ENCODE measurements at regions not wholly inside any gene's neighbourhood (a gene's known extent, or its start where the extent isn't known, plus 50 kb on each side); places are given as distances from the start of the nearest gene placed in this dataset.

GRCh38 chr5:116765441-116765840, 190.8 kb upstream of the SEMA6A start:
- Mint-ChIP-seq H3K27ac (no peak overlapping the region), H3K36me3 (no peaks in the 10 kb centered on the region), H3K4me1 (no peaks in the 10 kb centered on the region), H3K27me3 (no peaks in the 10 kb centered on the region), H3K9me3 (no peaks in the 10 kb centered on the region), H3K4me3 (no peak overlapping the region)
- CTCF ChIA-PET: no interaction called here
- DNase-seq: no peak

GRCh38 chr5:116764941-116765340, 190.3 kb upstream of the SEMA6A start:
- CTCF ChIA-PET: no interaction called here
- Mint-ChIP-seq H3K4me3 (no peak overlapping the region), H3K9me3 (no peaks in the 10 kb centered on the region), H3K4me1 (no peaks in the 10 kb centered on the region), H3K36me3 (no peaks in the 10 kb centered on the region), H3K27ac (no peak overlapping the region), H3K27me3 (no peaks in the 10 kb centered on the region)
- DNase-seq: no peak

DNA sequence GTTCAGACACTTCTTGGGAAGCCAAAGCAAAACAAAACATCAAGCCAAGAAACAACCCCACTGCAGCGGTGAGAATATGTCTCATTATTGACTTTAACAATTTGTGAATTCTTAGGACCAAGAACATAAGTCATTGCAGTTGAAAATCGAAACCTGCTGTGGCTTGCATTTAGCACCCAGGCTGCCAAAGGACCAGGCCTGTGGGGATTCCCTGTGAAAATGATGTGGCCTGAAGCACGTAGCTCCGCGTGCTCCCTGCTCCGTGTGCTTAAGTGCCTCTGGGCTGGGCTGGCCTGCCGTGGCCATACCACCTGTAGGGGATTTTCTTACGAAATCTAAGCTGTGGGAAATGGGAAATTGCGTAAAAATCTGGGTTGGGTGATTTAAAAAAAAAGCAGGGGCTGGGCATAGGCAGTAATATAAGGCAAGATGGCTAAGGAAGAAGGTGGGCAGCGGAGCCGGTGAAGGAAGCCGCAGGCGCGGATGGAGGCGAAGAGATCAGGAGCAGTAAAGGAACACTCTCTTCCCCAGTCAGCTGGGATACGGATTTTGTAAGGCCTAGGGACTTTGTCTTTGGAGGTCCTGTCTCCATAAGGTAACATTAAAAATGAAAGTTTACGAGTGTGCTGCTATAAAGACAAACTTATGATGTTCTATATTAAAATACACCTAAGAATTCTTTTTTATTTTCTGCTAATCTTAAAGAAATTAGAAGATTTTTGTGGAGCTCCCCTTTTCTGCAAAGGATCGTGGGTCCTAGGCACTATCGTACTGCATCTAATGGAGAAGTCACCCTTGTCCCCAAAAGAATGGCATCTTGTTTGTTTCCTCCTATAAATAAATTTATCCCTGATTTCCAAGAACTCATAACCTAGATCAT, 189.6 kb upstream of the SEMA6A start:
- CTCF ChIA-PET: no interaction called here
- DNase-seq: no peak
- H3K36me3 Mint-ChIP-seq: no peaks in the 10 kb centered on the region
- H3K27me3 Mint-ChIP-seq: no peaks in the 10 kb centered on the region
- peak overlapping the region; percentile 42 for H3K27ac Mint-ChIP-seq
- H3K4me3 Mint-ChIP-seq: no peak overlapping the region
- no peaks in the 10 kb centered on the region for H3K9me3 Mint-ChIP-seq
- no peaks in the 10 kb centered on the region for H3K4me1 Mint-ChIP-seq

DNA sequence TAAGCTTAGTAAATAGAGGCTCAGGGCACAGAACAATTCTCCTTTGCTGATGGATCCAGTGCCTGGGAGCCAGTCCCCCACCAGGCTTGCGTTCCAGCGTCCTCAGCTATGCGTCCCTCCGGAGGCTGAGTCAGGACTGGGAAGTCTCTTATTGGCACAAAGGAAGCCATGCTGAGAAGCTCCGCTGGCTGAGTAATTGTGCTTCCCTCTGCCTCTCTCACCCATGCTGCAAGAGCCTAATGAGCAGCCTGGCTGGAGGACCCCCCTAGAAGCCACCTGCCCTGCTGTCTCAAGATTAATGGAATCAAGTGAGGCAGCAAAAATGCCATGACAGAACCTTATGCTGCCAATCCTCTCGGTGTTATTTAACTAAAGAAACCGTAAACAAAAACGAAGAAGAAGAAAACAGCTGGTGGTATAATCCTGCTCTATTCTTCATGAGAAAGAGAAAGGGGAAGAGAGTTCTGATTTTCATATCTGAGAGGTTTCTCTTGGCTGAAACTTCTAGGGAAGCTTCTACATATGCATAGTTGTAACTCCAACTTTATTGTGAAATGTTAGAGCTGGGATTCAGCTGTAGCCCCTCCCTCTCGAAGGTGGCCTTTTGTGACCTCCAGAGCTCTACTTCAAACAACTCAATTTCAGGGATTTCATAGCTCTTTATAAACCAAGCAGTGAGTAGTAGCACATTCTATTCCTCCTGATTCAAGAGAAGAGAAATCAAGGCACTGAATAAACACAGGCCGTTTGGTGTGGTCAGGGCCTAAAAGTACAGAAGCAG, 185.4 kb upstream of the SEMA6A start:
- CTCF ChIA-PET: no interaction called here
- no peaks in the 10 kb centered on the region for H3K27me3 Mint-ChIP-seq
- H3K27ac Mint-ChIP-seq: no peak overlapping the region
- no peak for DNase-seq
- no peaks in the 10 kb centered on the region for H3K9me3 Mint-ChIP-seq
- no peaks in the 10 kb centered on the region for H3K4me1 Mint-ChIP-seq
- no peak overlapping the region for H3K4me3 Mint-ChIP-seq
- H3K36me3 Mint-ChIP-seq: no peaks in the 10 kb centered on the region

DNA sequence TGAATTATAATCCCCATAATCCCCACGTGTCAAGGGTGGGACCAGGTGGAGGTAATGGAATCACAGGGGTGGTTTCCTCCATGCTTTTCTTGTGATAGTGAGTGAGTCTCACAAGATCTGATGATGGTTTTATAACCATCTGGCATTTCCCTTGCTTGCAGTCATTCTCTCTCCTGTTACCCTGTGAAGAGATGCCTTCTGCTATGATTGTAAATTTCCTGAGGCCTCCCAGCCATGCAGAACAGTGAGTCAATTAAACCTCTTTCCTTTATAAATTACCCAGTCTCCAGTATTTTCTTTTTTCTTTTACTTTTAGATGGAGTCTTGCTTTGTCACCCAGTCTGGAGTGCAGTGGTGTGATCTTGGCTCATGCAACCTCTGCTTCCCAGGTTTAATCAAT, 182.7 kb upstream of the SEMA6A start:
- CTCF ChIA-PET: no interaction called here
- H3K27me3 Mint-ChIP-seq: no peaks in the 10 kb centered on the region
- H3K4me1 Mint-ChIP-seq: no peaks in the 10 kb centered on the region
- no peak for DNase-seq
- H3K4me3 Mint-ChIP-seq: no peak overlapping the region
- H3K9me3 Mint-ChIP-seq: no peaks in the 10 kb centered on the region
- no peaks in the 10 kb centered on the region for H3K36me3 Mint-ChIP-seq
- no peak overlapping the region for H3K27ac Mint-ChIP-seq

DNA sequence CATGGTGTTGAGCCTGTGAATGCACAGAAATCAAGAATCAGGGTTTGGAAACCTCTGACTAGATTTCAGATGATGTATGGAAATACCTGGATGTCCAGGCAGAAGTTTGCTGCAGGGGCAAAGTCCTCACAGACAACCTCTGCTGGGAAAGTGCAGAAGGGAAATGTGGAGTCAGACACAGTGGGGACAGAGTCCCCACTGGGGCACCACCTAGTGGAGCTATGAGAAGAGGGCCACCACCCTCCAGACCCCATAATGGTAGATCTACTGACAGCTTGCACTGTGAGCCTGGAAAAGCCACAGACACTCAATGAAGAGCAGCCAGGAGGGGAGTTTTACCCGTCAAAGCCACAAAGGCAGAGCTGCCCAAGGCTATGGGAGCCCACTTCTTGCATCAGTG, 181.9 kb upstream of the SEMA6A start:
- H3K9me3 Mint-ChIP-seq: no peaks in the 10 kb centered on the region
- no peaks in the 10 kb centered on the region for H3K27me3 Mint-ChIP-seq
- DNase-seq: no peak
- CTCF ChIA-PET: no interaction called here
- no peaks in the 10 kb centered on the region for H3K4me1 Mint-ChIP-seq
- no peaks in the 10 kb centered on the region for H3K36me3 Mint-ChIP-seq
- no peak overlapping the region for H3K4me3 Mint-ChIP-seq
- H3K27ac Mint-ChIP-seq: no peak overlapping the region

DNA sequence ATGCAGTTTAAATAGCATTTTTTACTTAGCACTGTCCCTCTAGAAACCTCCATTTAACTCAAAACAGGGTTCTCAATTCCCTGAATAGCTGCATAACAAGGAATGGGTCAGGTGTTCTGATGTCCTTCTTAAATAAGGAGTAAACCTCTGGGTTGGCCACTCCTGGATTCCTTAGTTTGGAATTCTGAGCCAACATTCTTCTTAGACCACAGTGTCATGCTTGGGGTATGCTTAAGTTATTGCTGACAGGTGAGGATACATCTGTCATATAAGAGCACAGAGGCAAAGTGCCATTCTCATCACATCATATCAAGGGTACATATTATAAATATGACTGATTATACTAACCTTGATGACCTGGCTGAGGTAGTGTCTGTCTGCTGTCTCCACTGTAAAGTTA, 179.9 kb upstream of the SEMA6A start:
- no peak overlapping the region for H3K4me3 Mint-ChIP-seq
- no peaks in the 10 kb centered on the region for H3K27me3 Mint-ChIP-seq
- H3K9me3 Mint-ChIP-seq: no peaks in the 10 kb centered on the region
- no peak for DNase-seq
- no peaks in the 10 kb centered on the region for H3K4me1 Mint-ChIP-seq
- no peaks in the 10 kb centered on the region for H3K36me3 Mint-ChIP-seq
- H3K27ac Mint-ChIP-seq: no peak overlapping the region
- CTCF ChIA-PET: no interaction called here

DNA sequence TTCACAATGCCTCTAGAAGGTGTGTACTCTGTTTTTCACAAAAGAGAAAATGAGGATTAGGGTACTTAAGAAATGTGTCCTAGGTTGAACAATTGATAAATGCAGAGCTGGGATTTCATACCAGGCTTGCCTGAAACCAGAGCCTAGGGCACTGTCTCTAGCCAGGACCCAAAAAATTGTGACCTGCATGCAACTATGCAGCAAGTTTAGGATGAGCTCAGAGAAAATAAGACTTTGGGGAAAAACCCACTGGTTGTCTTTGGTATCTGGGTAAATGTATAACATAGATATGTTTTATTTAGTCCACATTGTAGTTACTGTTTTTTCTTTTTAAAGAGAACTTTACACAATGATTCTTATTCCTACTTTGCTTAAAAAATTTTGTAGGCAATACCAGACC, 177.1 kb upstream of the SEMA6A start:
- no peak for DNase-seq
- Mint-ChIP-seq H3K4me3 (no peak overlapping the region), H3K27me3 (no peaks in the 10 kb centered on the region), H3K27ac (no peak overlapping the region), H3K9me3 (no peaks in the 10 kb centered on the region), H3K36me3 (no peaks in the 10 kb centered on the region), H3K4me1 (no peaks in the 10 kb centered on the region)
- CTCF ChIA-PET: no interaction called here

DNA sequence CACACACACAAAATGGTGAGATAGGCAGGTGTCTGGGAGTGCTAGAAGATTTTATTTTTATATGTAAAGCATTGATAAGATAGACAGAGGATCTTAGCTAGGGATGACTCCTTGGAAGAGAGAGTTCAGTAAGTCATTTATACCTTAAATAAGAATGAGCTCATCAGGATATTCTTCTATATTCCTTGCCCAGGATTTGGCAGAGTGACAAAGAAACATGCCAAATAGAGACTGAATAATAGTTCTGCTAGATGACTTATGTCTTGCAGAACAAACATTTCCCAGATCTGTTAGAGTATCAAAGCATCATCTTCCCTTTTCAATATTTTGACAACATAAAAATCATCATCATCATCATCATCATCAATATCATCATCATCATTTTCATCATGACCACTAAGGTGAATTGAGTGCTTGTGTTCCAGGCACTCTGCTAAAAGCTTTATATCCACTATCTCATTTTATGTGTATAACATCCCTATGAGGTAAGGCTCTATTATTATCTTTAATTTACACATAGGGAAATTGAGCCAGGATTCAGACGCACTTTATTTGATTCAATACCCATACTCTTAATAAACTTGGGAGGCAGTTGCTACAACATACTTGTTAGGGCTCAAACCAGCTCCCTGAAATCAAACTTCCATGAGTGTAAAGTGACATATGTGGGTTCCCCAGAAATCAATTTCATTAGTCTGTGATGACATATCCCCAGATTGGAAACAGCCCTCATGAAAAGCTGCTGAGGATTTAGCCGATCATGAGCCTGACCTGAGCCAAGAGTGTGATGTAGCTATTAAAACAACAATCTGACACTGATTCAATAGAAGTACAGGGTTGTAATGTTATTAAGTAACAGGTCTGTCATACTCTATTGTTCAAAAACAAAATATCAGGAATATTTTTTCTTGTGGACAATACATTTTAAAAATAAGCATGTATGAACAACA, 176.3 kb upstream of the SEMA6A start:
- H3K4me3 Mint-ChIP-seq: no peak overlapping the region

DNA sequence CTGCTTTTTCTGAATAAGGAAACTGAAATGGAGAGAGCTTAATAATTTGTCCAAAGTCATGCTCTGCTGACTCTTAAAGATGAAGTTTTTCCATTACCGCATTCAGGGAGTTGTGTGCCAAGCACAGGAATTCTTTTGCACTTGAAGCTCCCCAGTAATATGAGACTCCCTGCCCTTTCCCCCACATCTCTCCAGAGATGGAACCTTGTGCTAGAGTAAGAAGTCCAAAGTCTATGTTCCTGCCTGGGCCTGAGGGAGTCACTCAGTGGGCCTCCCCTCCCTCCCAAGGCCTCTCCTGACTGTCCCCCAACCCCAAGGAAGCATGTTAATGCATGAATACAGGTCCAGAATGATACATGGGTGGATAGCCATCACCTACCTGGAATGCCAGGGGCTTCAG, 173.3 kb upstream of the SEMA6A start:
- CTCF ChIA-PET: no interaction called here
- Mint-ChIP-seq H3K36me3 (no peaks in the 10 kb centered on the region), H3K27ac (no peak overlapping the region)

More for the DNA sequence above, 176.3 kb upstream of the SEMA6A start:
- no peaks in the 10 kb centered on the region for H3K9me3 Mint-ChIP-seq
- no peak for DNase-seq
- no peaks in the 10 kb centered on the region for H3K36me3 Mint-ChIP-seq
- H3K27me3 Mint-ChIP-seq: no peaks in the 10 kb centered on the region
- CTCF ChIA-PET: no interaction called here
- H3K4me1 Mint-ChIP-seq: no peaks in the 10 kb centered on the region
- H3K27ac Mint-ChIP-seq: no peak overlapping the region

DNA sequence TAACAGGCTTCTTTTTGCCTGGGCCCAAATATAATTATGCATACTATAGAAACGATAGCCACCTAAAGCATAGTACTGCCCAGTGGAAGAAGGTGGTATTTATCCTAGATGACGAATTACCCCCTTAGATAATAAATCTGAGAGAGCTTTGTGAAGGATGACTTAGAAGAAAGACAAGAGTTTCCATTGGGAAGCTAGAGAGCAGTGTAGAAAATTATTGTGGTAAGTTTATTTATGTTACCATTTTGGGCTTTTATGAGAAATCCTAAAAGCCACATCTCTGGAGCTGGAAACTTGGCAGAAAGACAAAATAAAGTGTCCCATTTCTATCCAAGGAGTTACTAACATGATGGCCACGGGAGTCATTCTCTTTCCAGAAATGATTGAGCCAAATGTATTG, 172.0 kb upstream of the SEMA6A start:
- CTCF ChIA-PET: no interaction called here
- peaks cover 8% of the 10 kb centered on the region for H3K9me3 Mint-ChIP-seq
- no peak overlapping the region for H3K27ac Mint-ChIP-seq
- H3K4me3 Mint-ChIP-seq: no peak overlapping the region
- no peak for DNase-seq
- no peaks in the 10 kb centered on the region for H3K27me3 Mint-ChIP-seq
- no peaks in the 10 kb centered on the region for H3K36me3 Mint-ChIP-seq
- H3K4me1 Mint-ChIP-seq: no peaks in the 10 kb centered on the region

More for the DNA sequence above, 173.3 kb upstream of the SEMA6A start:
- H3K4me3 Mint-ChIP-seq: no peak overlapping the region
- H3K9me3 Mint-ChIP-seq: peaks cover 8% of the 10 kb centered on the region
- no peaks in the 10 kb centered on the region for H3K27me3 Mint-ChIP-seq
- no peak for DNase-seq
- H3K4me1 Mint-ChIP-seq: no peaks in the 10 kb centered on the region

DNA sequence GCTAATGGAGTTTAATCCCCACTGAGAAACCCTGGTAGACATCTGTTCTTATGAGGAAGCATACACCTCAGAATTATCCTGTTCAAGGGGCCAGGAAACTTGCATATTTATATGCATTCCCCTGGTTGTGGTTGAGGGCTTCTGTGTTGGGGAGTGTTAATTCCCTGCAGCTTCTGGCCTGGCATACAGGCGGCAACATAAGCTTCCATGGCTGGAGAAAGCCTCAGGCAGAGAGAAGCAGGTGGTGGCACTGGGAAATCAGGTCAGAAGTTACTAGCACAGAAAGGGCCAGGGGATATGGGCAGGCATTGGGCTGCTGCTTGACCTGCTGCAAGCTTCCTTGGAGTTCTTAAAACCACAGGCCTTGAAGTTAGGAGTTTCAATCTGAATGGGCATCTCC, 166.1 kb upstream of the SEMA6A start:
- Mint-ChIP-seq H3K36me3 (no peaks in the 10 kb centered on the region), H3K9me3 (peaks cover 8% of the 10 kb centered on the region), H3K4me3 (no peak overlapping the region), H3K27ac (no peak overlapping the region), H3K4me1 (no peaks in the 10 kb centered on the region), H3K27me3 (no peaks in the 10 kb centered on the region)
- CTCF ChIA-PET: no interaction called here
- DNase-seq: no peak

DNA sequence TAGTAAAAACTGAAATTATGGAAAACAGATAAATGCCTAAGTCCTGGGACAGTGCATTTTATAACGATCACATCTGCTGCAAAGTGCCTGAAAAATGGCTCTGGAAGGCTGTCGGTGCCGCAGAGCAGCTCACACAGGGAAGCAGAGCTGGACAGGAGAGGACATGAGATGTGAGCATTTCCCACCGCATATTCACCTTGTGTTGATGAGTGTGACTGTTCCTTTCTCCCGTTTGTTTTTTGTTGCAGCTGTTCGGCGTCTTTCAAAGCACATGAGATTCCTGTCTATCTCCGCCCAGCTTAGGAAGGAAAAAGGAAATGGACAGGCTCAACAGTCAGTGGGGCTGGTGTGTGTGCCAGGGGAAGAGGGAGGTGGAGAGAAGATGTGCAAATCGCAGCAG, 164.9 kb upstream of the SEMA6A start:
- H3K4me1 Mint-ChIP-seq: no peaks in the 10 kb centered on the region
- H3K36me3 Mint-ChIP-seq: no peaks in the 10 kb centered on the region
- CTCF ChIA-PET: no interaction called here
- H3K27ac Mint-ChIP-seq: no peak overlapping the region
- H3K9me3 Mint-ChIP-seq: peaks cover 8% of the 10 kb centered on the region
- H3K27me3 Mint-ChIP-seq: no peaks in the 10 kb centered on the region
- H3K4me3 Mint-ChIP-seq: no peak overlapping the region
- DNase-seq: no peak

DNA sequence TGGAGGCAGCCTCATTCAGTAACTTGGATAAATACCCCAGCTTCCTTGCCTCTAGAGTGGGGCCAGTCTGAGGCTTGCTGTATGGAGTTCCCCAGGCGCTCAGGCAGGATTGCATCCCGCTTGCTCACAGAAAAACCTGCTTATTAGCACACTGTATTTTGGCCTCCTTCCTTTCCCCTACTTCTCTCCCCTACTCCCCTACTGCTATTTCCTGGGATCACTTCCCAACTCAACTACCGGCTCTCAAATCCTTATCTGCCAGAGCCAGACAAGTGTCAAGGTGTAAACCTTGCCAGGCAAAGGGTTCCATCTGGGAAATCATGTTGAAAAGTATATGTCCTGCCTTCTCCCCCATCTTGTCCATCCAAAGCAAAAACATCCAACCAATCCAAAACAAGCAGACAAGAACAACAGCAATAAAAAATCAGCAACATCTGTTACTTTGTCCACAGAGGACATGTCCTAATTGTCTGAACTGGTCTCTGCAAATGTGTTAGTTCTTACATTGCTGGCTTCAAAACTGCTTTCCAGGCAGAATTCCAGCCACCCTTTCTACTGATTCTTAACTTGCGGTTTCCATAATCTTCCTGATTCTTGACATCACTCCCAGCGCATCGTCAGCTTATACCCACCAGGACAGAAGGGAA, 164.1 kb upstream of the SEMA6A start:
- CTCF ChIA-PET: no interaction called here
- Mint-ChIP-seq H3K4me1 (no peaks in the 10 kb centered on the region), H3K36me3 (no peaks in the 10 kb centered on the region), H3K27me3 (no peaks in the 10 kb centered on the region), H3K4me3 (no peak overlapping the region), H3K27ac (no peak overlapping the region), H3K9me3 (peaks cover 3% of the 10 kb centered on the region)
- DNase-seq: no peak

Measured in activated naive CD4-positive, alpha-beta T cell treated with anti-CD3 and anti-CD28 coated beads, Interleukin-2, amount 10 ng/mL, durations not matched to agents 7 days and 5 days (primary cell).